CD14-positive monocyte (primary cell): ENCODE measurements at regions not wholly inside any gene's neighbourhood (a gene's known extent, or its start where the extent isn't known, plus 50 kb on each side); places are given as distances from the start of the nearest gene placed in this dataset.
A peak's percentile ranks its signal among the peaks of the same experiment; 100 is the strongest.

Experiments used
- DNase-seq, 3 donors: peaks; one replicate each; pipeline ENCODE4 v3.0.0-alpha.2; 2011 to 2022
- H2AFZ ChIP-seq: 2 replicates; pipeline ENCODE4 v1.6.0; 2012; ENCODE audit warnings: mild to moderate bottlenecking, low read depth, low read length, inconsistent platforms; ENCODE audit not compliant: insufficient read depth, poor library complexity, severe bottlenecking
- H3K27ac ChIP-seq, 2 donors: 1 replicate in 1 of 2; 2 replicates in 1 of 2; pipeline ENCODE4 v1.5.1; 2012 to 2013; ENCODE audit warnings: low read length in 2 of 2, control low read depth in 1 of 2, inconsistent platforms in 1 of 2, low read depth in 1 of 2, mild to moderate bottlenecking in 1 of 2
- H3K27me3 ChIP-seq, 2 donors: one replicate each; pipeline versions ENCODE4 v1.6.0 to v1.6.1; 2011 to 2013; ENCODE audit warnings: low read length in 2 of 2; ENCODE audit not compliant: control insufficient read depth in 2 of 2, insufficient read depth in 2 of 2
- H3K36me3 ChIP-seq, 2 donors: replicated peaks in 1 of 2; 1 replicate in 1 of 2; 2 replicates in 1 of 2; pipeline versions ENCODE4 v1.5.1 to v1.6.1; 2012 to 2013; ENCODE audit warnings: low read length in 2 of 2, control low read depth in 1 of 2, inconsistent platforms in 1 of 2, mild to moderate bottlenecking in 1 of 2; ENCODE audit not compliant: insufficient read depth in 2 of 2, control insufficient read depth in 1 of 2
- H3K4me1 ChIP-seq, 2 donors: 1 replicate in 1 of 2; 2 replicates in 1 of 2; pipeline versions ENCODE4 v1.5.1 to v1.6.1; 2012 to 2013; ENCODE audit warnings: low read length in 2 of 2, control low read depth in 1 of 2, inconsistent platforms in 1 of 2, mild to moderate bottlenecking in 1 of 2, moderate library complexity in 1 of 2; ENCODE audit not compliant: insufficient read depth in 2 of 2, control insufficient read depth in 1 of 2
- H3K4me2 ChIP-seq: replicated peaks from 2 replicates; pipeline ENCODE3; 2012; ENCODE audit warnings: low read length, moderate library complexity, mild to moderate bottlenecking; ENCODE audit not compliant: poor library complexity, severe bottlenecking; ENCODE audit errors: extremely low read depth
- H3K4me3 ChIP-seq, 3 experiments: fragments of 200-600 bp in 1 of 3; sonication (generic) in 1 of 3; replicated peaks in 1 of 3; 1 replicate in 2 of 3; 2 replicates in 1 of 3; pipeline ENCODE4 v1.5.1; 2011 to 2013; ENCODE audit warnings: low read length in 3 of 3, mild to moderate bottlenecking in 3 of 3, control low read depth in 2 of 3, low read depth in 2 of 3, inconsistent platforms in 1 of 3, moderate library complexity in 1 of 3
- H3K79me2 ChIP-seq: 2 replicates; pipeline ENCODE4 v1.6.0; 2012; ENCODE audit warnings: mild to moderate bottlenecking, control low read depth, inconsistent platforms, low read length, moderate library complexity; ENCODE audit not compliant: insufficient read depth
- H3K9ac ChIP-seq: 2 replicates; pipeline ENCODE4 v1.6.0; 2017; ENCODE audit warnings: low read length, mild to moderate bottlenecking; ENCODE audit not compliant: insufficient read depth, poor library complexity, severe bottlenecking
- H3K9me3 ChIP-seq, 2 donors: replicated peaks in 1 of 2; 1 replicate in 1 of 2; 2 replicates in 1 of 2; pipeline versions ENCODE4 v1.5.1 to v1.6.1; 2012 to 2013; ENCODE audit warnings: low read length in 2 of 2, control low read depth in 1 of 2; ENCODE audit not compliant: control insufficient read depth in 1 of 2, insufficient read depth in 1 of 2
- H4K20me1 ChIP-seq: 2 replicates; pipeline ENCODE4 v1.6.0; 2012; ENCODE audit warnings: mild to moderate bottlenecking, low read length, control low read depth, moderate library complexity; ENCODE audit not compliant: insufficient read depth
- H3K27ac Mint-ChIP-seq, 7 donors: one replicate each; pipeline ENCODE4 v1.8.0; 2020; ENCODE audit warnings: mild to moderate bottlenecking in 7 of 7, mixed read lengths in 7 of 7, moderate library complexity in 6 of 7, inconsistent platforms in 2 of 7
- H3K27me3 Mint-ChIP-seq, 3 donors: one replicate each; pipeline ENCODE4 v1.8.0; 2021 to 2022; ENCODE audit warnings: low read depth in 3 of 3, mild to moderate bottlenecking in 3 of 3, mixed read lengths in 3 of 3, moderate library complexity in 3 of 3, inconsistent platforms in 1 of 3
- H3K36me3 Mint-ChIP-seq, 2 donors: one replicate each; pipeline ENCODE4 v1.8.0; 2020; ENCODE audit warnings: mixed read lengths in 2 of 2, inconsistent platforms in 1 of 2, mild to moderate bottlenecking in 1 of 2
- H3K4me1 Mint-ChIP-seq: one replicate; pipeline ENCODE4 v1.8.0; 2020; ENCODE audit warnings: mild to moderate bottlenecking, mixed read lengths
- H3K4me3 Mint-ChIP-seq, 2 donors: one replicate each; pipeline ENCODE4 v1.8.0; 2020; ENCODE audit warnings: mild to moderate bottlenecking in 2 of 2, mixed read lengths in 2 of 2, moderate library complexity in 1 of 2
- H3K9me3 Mint-ChIP-seq, 7 donors: one replicate each; pipeline ENCODE4 v1.8.0; 2020 to 2022; ENCODE audit warnings: mixed read lengths in 7 of 7, mild to moderate bottlenecking in 6 of 7, moderate library complexity in 6 of 7, inconsistent platforms in 2 of 7
- CTCF ChIP-seq: fragments of 200-600 bp; IDR thresholded peaks from one replicate; pipeline ENCODE4 v1.8.0; 2022; ENCODE audit warnings: antibody characterized with exemption, mild to moderate bottlenecking
- WGBS: methylation state at CpG from one replicate; pipeline ENCODE4 v1.1.5; 2013; ENCODE audit warnings: missing lambda C conversion rate; ENCODE audit not compliant: insufficient coverage; 5-methylcytosine and 5-hydroxymethylcytosine counted together
- intact Hi-C, 2 donors: fragments of 100-400 bp; cut with micrococcal nuclease; formaldehyde crosslinking; loops; one replicate each; pipeline versions ENCODE4 v1.15.0 to v1.15.1; 2023

GRCh38 chrX:39440799-39441284 lies 639.6 kb downstream of the MID1IP1 start:
- no peak overlapping the region for H3K4me3 Mint-ChIP-seq
- Histone ChIP-seq H3K9ac (no peak overlapping the region), H3K4me2 (no peak overlapping the region), H3K36me3 (no peaks in the 10 kb centered on the region), H3K9me3 (peaks cover 8 to 9% of the 10 kb centered on the region in 2 donors), H3K79me2 (no peaks in the 10 kb centered on the region), H3K4me3 (no peak overlapping the region), H4K20me1 (no peaks in the 10 kb centered on the region), H2AFZ (no peak overlapping the region), H3K27ac (no peak overlapping the region), H3K27me3 (no peaks in the 10 kb centered on the region), H3K4me1 (no peaks in the 10 kb centered on the region)
- H3K9me3 Mint-ChIP-seq = peaks cover 2 to 21% (median 10%) of the 10 kb centered on the region in 7 donors
- intact Hi-C loops = no loop called here
- peaks cover 21% of the 10 kb centered on the region for H3K4me1 Mint-ChIP-seq
- no peak overlapping the region for H3K27ac Mint-ChIP-seq
- peaks cover 2 to 4% (median 2%) of the 10 kb centered on the region in 3 donors for H3K27me3 Mint-ChIP-seq
- DNase-seq = peak in 1 of 3 donors; percentile 7
- no peak for TF ChIP-seq CTCF
- no peaks in the 10 kb centered on the region for H3K36me3 Mint-ChIP-seq

- no peak for TF ChIP-seq CTCF
- H3K9ac ChIP-seq = no peak overlapping the region
- Mint-ChIP-seq H3K27ac (no peak overlapping the region), H3K4me1 (peaks cover 17% of the 10 kb centered on the region), H3K36me3 (no peaks in the 10 kb centered on the region), H3K27me3 (peaks cover 2 to 4% (median 3%) of the 10 kb centered on the region in 3 donors), H3K4me3 (no peak overlapping the region), H3K9me3 (peaks cover under 1 to 13% (median 2%) of the 10 kb centered on the region in 7 donors)
- H3K27ac ChIP-seq = no peak overlapping the region
- no peak overlapping the region for H3K4me2 ChIP-seq
- DNase-seq = no peak
- no peaks in the 10 kb centered on the region for H3K36me3 ChIP-seq
- H3K27me3 ChIP-seq = no peaks in the 10 kb centered on the region
- H3K79me2 ChIP-seq = no peaks in the 10 kb centered on the region
- H4K20me1 ChIP-seq = no peaks in the 10 kb centered on the region
- H3K4me3 ChIP-seq = no peak overlapping the region
- WGBS = no CpG with 5 or more reads among the region's 1 CpG
- peaks cover 3 to 4% of the 10 kb centered on the region in 2 donors for H3K9me3 ChIP-seq
- no peaks in the 10 kb centered on the region for H3K4me1 ChIP-seq
- intact Hi-C loops = no loop called here
- H2AFZ ChIP-seq = no peak overlapping the region
Observed at GRCh38 chrX:39442332-39442731, 641.1 kb downstream of the MID1IP1 start.
